ENCODE measurements at regions not wholly inside any gene's neighbourhood (a gene's known extent, or its start where the extent isn't known, plus 50 kb on each side); places are given as distances from the start of the nearest gene placed in this dataset.

GRCh38 chr6:170042123-170042522 lies 248.8 kb downstream of the DLL1 start:
- H3K4me1 ChIP-seq (ENCODE audit: control insufficient read depth in 1 of 2, insufficient read depth in 2 of 2, low read length in 2 of 2): peaks cover 12 to 17% of the 10 kb centered on the region in 2 donors
- H2AFZ ChIP-seq (ENCODE audit: insufficient read depth, low read depth, low read length, poor library complexity, severe bottlenecking): no peak overlapping the region
- no peaks in the 10 kb centered on the region for H4K20me1 ChIP-seq (ENCODE audit: insufficient read depth, low read length)
- H3K4me3 ChIP-seq (replicated peaks in 1 of 3; ENCODE audit: low read depth in 2 of 3, low read length in 3 of 3): no peak overlapping the region
- H3K27me3 ChIP-seq (ENCODE audit: control insufficient read depth in 2 of 2, insufficient read depth in 2 of 2, low read length in 2 of 2): no peaks in the 10 kb centered on the region
- peaks cover 13% of the 10 kb centered on the region for H3K4me1 Mint-ChIP-seq
- no peak overlapping the region for H3K27ac Mint-ChIP-seq
- DNase-seq: no peak
- no peaks in the 10 kb centered on the region for H3K36me3 ChIP-seq (replicated peaks in 1 of 2; ENCODE audit: control insufficient read depth in 1 of 2, insufficient read depth in 2 of 2, low read length in 2 of 2)
- TF ChIP-seq, protein P1, sequence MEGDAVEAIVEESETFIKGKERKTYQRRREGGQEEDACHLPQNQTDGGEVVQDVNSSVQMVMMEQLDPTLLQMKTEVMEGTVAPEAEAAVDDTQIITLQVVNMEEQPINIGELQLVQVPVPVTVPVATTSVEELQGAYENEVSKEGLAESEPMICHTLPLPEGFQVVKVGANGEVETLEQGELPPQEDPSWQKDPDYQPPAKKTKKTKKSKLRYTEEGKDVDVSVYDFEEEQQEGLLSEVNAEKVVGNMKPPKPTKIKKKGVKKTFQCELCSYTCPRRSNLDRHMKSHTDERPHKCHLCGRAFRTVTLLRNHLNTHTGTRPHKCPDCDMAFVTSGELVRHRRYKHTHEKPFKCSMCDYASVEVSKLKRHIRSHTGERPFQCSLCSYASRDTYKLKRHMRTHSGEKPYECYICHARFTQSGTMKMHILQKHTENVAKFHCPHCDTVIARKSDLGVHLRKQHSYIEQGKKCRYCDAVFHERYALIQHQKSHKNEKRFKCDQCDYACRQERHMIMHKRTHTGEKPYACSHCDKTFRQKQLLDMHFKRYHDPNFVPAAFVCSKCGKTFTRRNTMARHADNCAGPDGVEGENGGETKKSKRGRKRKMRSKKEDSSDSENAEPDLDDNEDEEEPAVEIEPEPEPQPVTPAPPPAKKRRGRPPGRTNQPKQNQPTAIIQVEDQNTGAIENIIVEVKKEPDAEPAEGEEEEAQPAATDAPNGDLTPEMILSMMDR (IDR thresholded peaks at IDR 0.05): no peak
- WGBS (ENCODE audit: insufficient coverage): 86% methylated on average over 3 of the region's 4 CpGs
- intact Hi-C loops (cut with micrococcal nuclease): no loop called here
- H3K4me2 ChIP-seq (replicated peaks; ENCODE audit: extremely low read depth, low read length, poor library complexity, severe bottlenecking): no peak overlapping the region
- peaks cover 2 to 7% (median 2%) of the 10 kb centered on the region in 7 donors for H3K9me3 Mint-ChIP-seq
- H3K27me3 Mint-ChIP-seq (ENCODE audit: low read depth in 3 of 3): peaks cover 5 to 9% (median 5%) of the 10 kb centered on the region in 3 donors
- no peaks in the 10 kb centered on the region for H3K36me3 Mint-ChIP-seq
- H3K27ac ChIP-seq (ENCODE audit: low read depth in 1 of 2, low read length in 2 of 2): no peak overlapping the region
- no peaks in the 10 kb centered on the region for H3K79me2 ChIP-seq (ENCODE audit: insufficient read depth, low read length)
- no peak overlapping the region for H3K9ac ChIP-seq (ENCODE audit: insufficient read depth, low read length, poor library complexity, severe bottlenecking)
- H3K4me3 Mint-ChIP-seq: no peak overlapping the region
- no peaks in the 10 kb centered on the region for H3K9me3 ChIP-seq (replicated peaks in 1 of 2; ENCODE audit: control insufficient read depth in 1 of 2, insufficient read depth in 1 of 2, low read length in 2 of 2)

DNA sequence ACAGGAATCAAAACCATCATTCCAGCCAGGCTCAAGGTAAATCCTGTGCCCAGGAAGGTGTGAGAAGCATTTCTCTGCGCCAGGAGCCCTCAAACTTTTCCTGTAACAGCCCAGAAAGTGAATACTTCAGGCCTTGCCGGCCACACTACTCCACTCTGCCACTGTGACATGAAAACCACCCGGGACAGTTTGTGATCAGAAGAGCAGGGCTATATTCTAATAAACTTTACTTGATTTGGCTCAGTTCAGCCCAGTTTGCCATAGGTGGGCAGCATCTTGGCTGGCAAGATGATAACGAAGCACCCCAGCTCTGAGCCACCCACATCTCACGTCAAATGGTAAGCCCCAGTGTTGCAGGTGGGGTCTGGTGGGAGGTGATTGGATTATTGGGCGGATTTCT lies 249.4 kb downstream of the DLL1 start:
- TF ChIP-seq, protein P1 (IDR thresholded peaks at IDR 0.05): no peak
- Mint-ChIP-seq H3K36me3 (no peaks in the 10 kb centered on the region), H3K4me3 (no peak overlapping the region), H3K9me3 (peaks cover 2 to 7% (median 2%) of the 10 kb centered on the region in 7 donors), H3K27me3 (ENCODE audit: low read depth in 3 of 3) (peaks cover 5 to 9% (median 5%) of the 10 kb centered on the region in 3 donors), H3K4me1 (peaks cover 13% of the 10 kb centered on the region), H3K27ac (no peak overlapping the region)
- Histone ChIP-seq H2AFZ (ENCODE audit: insufficient read depth, low read depth, low read length, poor library complexity, severe bottlenecking) (no peak overlapping the region), H3K27me3 (ENCODE audit: control insufficient read depth in 2 of 2, insufficient read depth in 2 of 2, low read length in 2 of 2) (no peaks in the 10 kb centered on the region), H3K36me3 (replicated peaks in 1 of 2; ENCODE audit: control insufficient read depth in 1 of 2, insufficient read depth in 2 of 2, low read length in 2 of 2) (no peaks in the 10 kb centered on the region), H3K79me2 (ENCODE audit: insufficient read depth, low read length) (no peaks in the 10 kb centered on the region), H3K27ac (ENCODE audit: low read depth in 1 of 2, low read length in 2 of 2) (no peak overlapping the region), H3K4me3 (replicated peaks in 1 of 3; ENCODE audit: low read depth in 2 of 3, low read length in 3 of 3) (no peak overlapping the region), H4K20me1 (ENCODE audit: insufficient read depth, low read length) (no peaks in the 10 kb centered on the region), H3K9me3 (replicated peaks in 1 of 2; ENCODE audit: control insufficient read depth in 1 of 2, insufficient read depth in 1 of 2, low read length in 2 of 2) (no peaks in the 10 kb centered on the region), H3K9ac (ENCODE audit: insufficient read depth, low read length, poor library complexity, severe bottlenecking) (no peak overlapping the region), H3K4me1 (ENCODE audit: control insufficient read depth in 1 of 2, insufficient read depth in 2 of 2, low read length in 2 of 2) (peaks cover 12 to 17% of the 10 kb centered on the region in 2 donors), H3K4me2 (replicated peaks; ENCODE audit: extremely low read depth, low read length, poor library complexity, severe bottlenecking) (no peak overlapping the region)
- DNase-seq: no peak
- intact Hi-C loops (cut with micrococcal nuclease): no loop called here
- WGBS (ENCODE audit: insufficient coverage): 94% methylated on average over 3 of the region's 6 CpGs

Data from CD14-positive monocyte (primary cell).